Liver (tissue), 3 donors: ENCODE measurements at regions not wholly inside any gene's neighbourhood (a gene's known extent, or its start where the extent isn't known, plus 50 kb on each side); places are given as distances from the start of the nearest gene placed in this dataset.

Experiments used
- CTCF ChIP-seq: fragments of 150-350 bp; IDR thresholded peaks from 2 replicates; pipeline ENCODE4 v1.5.1; 2017; ENCODE audit warnings: improper control_type of control experiment, low read depth, low read length; ENCODE audit not compliant: missing input control
- FOXA1 ChIP-seq: IDR thresholded peaks from 2 replicates; pipeline ENCODE4 v1.6.1; 2016; ENCODE audit warnings: antibody characterized with exemption
- GABPA ChIP-seq, 2 donors: IDR thresholded peaks in 1 of 2; conservative IDR thresholded peaks in 1 of 2; 2 replicates each; pipeline ENCODE4 v1.6.1; 2016; ENCODE audit warnings: antibody characterized with exemption in 2 of 2, mild to moderate bottlenecking in 1 of 2, moderate library complexity in 1 of 2
- JUND ChIP-seq, 2 donors: IDR thresholded peaks; 2 replicates each; pipeline ENCODE4 v1.6.1; 2016; ENCODE audit warnings: antibody characterized with exemption in 2 of 2
- TF ChIP-seq, protein P1 (sequence below): IDR thresholded peaks from 2 replicates; pipeline ENCODE4 v1.6.1; 2016; ENCODE audit warnings: antibody characterized with exemption
- TF ChIP-seq, protein P2 (sequence below): IDR thresholded peaks from 2 replicates; pipeline ENCODE4 v1.6.1; 2016; ENCODE audit warnings: antibody characterized with exemption
- donor health status: healthy.
- donor health status: healthy.

DNA sequence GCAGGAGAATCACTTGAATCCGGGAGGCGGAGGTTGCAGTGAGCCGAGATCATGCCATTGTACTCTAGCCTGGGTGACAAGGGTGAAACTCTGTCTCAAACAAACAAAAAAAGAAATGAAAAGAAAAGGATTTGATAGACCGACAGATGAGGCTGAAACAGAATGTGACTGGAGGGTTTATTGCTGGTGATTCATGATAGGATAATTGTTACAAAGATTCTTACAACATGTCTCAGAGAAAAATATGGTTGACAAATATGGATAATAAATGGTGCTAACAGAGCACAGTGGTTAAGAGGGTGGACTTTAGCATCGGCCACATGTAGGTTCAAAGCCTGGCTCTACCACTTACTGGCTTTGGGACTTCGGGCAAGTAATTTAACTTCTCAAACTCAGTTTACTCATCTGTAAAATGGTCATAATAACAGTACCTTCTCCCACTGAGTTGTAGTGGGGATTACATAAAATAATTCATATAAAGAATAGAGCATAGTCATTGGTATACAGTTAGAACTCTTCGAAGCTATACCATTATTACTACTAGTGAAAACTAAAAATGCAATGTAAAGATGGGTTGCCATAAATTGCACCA, 131.9 kb downstream of the MAP3K7 start:
- TF ChIP-seq FOXA1 (no peak), CTCF (no peak), JUND (IDR thresholded peaks at IDR 0.05) (no peak), GABPA (IDR thresholded peaks at IDR 0.05 in 1 of 2, conservative IDR thresholded peaks at IDR 0.05 in 1 of 2) (no peak)
- TF ChIP-seq, protein P1, sequence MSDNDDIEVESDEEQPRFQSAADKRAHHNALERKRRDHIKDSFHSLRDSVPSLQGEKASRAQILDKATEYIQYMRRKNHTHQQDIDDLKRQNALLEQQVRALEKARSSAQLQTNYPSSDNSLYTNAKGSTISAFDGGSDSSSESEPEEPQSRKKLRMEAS = no peak
- TF ChIP-seq, protein P2, sequence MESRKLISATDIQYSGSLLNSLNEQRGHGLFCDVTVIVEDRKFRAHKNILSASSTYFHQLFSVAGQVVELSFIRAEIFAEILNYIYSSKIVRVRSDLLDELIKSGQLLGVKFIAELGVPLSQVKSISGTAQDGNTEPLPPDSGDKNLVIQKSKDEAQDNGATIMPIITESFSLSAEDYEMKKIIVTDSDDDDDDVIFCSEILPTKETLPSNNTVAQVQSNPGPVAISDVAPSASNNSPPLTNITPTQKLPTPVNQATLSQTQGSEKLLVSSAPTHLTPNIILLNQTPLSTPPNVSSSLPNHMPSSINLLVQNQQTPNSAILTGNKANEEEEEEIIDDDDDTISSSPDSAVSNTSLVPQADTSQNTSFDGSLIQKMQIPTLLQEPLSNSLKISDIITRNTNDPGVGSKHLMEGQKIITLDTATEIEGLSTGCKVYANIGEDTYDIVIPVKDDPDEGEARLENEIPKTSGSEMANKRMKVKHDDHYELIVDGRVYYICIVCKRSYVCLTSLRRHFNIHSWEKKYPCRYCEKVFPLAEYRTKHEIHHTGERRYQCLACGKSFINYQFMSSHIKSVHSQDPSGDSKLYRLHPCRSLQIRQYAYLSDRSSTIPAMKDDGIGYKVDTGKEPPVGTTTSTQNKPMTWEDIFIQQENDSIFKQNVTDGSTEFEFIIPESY = no peak
